ENCODE measurements at regions not wholly inside any gene's neighbourhood (a gene's known extent, or its start where the extent isn't known, plus 50 kb on each side); places are given as distances from the start of the nearest gene placed in this dataset.

DNA sequence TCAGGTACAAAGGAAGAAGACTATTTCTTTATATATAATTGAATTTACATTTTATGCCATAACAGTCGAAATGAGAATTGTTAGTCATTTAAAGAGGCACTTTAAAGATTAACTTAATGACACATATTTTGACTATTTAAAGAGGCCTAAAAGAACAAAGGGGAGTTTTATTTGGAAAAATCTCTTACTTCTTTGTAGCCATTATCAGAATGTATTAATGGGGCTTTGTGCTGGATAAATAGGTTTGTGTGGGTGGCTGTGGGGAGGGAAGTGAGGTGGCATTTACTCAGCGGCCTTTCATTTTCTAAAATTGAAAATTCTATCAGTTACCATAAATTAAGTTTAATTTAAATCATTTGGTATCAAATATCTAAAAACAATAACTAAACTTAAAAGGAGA is 462.2 kb upstream of the CXADR start:
- Histone ChIP-seq H3K36me3 (ENCODE audit: control insufficient read depth in 4 of 4, insufficient read depth in 4 of 4, low read length in 3 of 4) (no peaks in the 10 kb centered on the region), H3K4me1 (ENCODE audit: control extremely low read depth in 1 of 4, control insufficient read depth in 4 of 4, insufficient read depth in 4 of 4, low read length in 3 of 4) (no peaks in the 10 kb centered on the region), H3K27me3 (replicated peaks in 2 of 5; ENCODE audit: control insufficient read depth in 4 of 5, insufficient read depth in 5 of 5, low read length in 4 of 5) (no peaks in the 10 kb centered on the region), H3K4me3 (ENCODE audit: control insufficient read depth in 1 of 7, extremely low read depth in 1 of 7, insufficient read depth in 4 of 7, low read depth in 2 of 7, low read length in 6 of 7) (no peak overlapping the region), H3K9me3 (ENCODE audit: control extremely low read depth in 1 of 5, control insufficient read depth in 4 of 5, insufficient read depth in 2 of 5, low read depth in 1 of 5, low read length in 4 of 5) (peaks cover 0 to 7% (median 0%) of the 10 kb centered on the region in 5 experiments), H3K27ac (ENCODE audit: insufficient read depth in 1 of 2, low read depth in 1 of 2, low read length in 2 of 2, poor library complexity in 1 of 2, severe bottlenecking in 2 of 2) (no peak overlapping the region)
- CTCF ChIA-PET, result no interaction called here
- POLR2A ChIA-PET, result no interaction called here
- DNase-seq, result no peak
- no CpG with 5 or more reads among the region's 2 CpGs for WGBS (ENCODE audit: insufficient coverage)

DNA sequence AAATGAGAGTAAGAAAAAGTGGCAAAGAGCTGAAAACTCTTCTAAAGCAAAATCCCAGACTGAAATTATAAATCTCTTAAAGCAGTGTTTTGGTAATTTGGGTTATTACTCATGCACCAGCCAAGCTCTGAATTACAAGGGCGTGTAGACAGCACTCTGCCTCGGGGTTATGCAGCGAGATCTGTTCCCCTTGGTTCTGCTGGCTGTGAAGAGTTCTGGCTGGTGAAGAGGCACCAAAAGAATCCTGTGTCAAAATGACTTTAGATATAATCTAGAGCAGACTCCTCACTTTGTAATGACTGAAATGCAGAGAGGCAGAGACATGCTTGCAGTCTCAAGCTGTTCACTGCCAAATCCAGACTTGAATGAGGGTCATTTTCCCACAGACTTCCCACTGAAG is 461.8 kb upstream of the CXADR start:
- WGBS (ENCODE audit: insufficient coverage), result 97% methylated on average over 3 of the region's 3 CpGs
- Histone ChIP-seq H3K4me1 (ENCODE audit: control extremely low read depth in 1 of 4, control insufficient read depth in 4 of 4, insufficient read depth in 4 of 4, low read length in 3 of 4) (no peaks in the 10 kb centered on the region), H3K27me3 (replicated peaks in 2 of 5; ENCODE audit: control insufficient read depth in 4 of 5, insufficient read depth in 5 of 5, low read length in 4 of 5) (no peaks in the 10 kb centered on the region), H3K27ac (ENCODE audit: insufficient read depth in 1 of 2, low read depth in 1 of 2, low read length in 2 of 2, poor library complexity in 1 of 2, severe bottlenecking in 2 of 2) (no peak overlapping the region), H3K36me3 (ENCODE audit: control insufficient read depth in 4 of 4, insufficient read depth in 4 of 4, low read length in 3 of 4) (no peaks in the 10 kb centered on the region), H3K9me3 (ENCODE audit: control extremely low read depth in 1 of 5, control insufficient read depth in 4 of 5, insufficient read depth in 2 of 5, low read depth in 1 of 5, low read length in 4 of 5) (peaks cover 0 to 7% (median 0%) of the 10 kb centered on the region in 5 experiments), H3K4me3 (ENCODE audit: control insufficient read depth in 1 of 7, extremely low read depth in 1 of 7, insufficient read depth in 4 of 7, low read depth in 2 of 7, low read length in 6 of 7) (no peak overlapping the region)
- ChIA-PET POLR2A (no interaction called here), CTCF (no interaction called here)
- no peak for DNase-seq

DNA sequence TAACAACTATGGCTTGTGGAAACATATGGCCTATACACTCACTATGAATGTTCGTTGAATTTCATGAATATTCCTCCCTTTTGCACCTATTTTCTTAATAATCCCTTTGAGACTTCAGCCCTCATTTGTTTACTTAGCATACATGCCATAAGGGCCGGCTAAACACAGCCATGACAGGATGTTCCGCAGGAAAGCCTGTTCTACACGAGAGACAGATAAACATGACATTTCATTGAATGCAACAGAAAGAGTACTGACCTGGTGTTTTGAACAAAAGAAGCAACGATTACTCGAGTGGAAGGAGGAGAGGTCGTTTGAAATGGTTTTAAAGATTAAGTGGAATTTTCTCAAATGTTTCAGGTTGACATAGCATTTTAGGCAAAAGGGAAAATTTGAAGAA is 459.5 kb upstream of the CXADR start:
- H3K4me3 ChIP-seq (ENCODE audit: control insufficient read depth in 1 of 7, extremely low read depth in 1 of 7, insufficient read depth in 4 of 7, low read depth in 2 of 7, low read length in 6 of 7), result no peak overlapping the region
- ChIA-PET POLR2A (no interaction called here), CTCF (no interaction called here)
- H3K27ac ChIP-seq (ENCODE audit: insufficient read depth in 1 of 2, low read depth in 1 of 2, low read length in 2 of 2, poor library complexity in 1 of 2, severe bottlenecking in 2 of 2), result no peak overlapping the region
- H3K27me3 ChIP-seq (replicated peaks in 2 of 5; ENCODE audit: control insufficient read depth in 4 of 5, insufficient read depth in 5 of 5, low read length in 4 of 5), result no peaks in the 10 kb centered on the region
- no peaks in the 10 kb centered on the region for H3K36me3 ChIP-seq (ENCODE audit: control insufficient read depth in 4 of 4, insufficient read depth in 4 of 4, low read length in 3 of 4)
- no peaks in the 10 kb centered on the region for H3K4me1 ChIP-seq (ENCODE audit: control extremely low read depth in 1 of 4, control insufficient read depth in 4 of 4, insufficient read depth in 4 of 4, low read length in 3 of 4)
- WGBS (ENCODE audit: insufficient coverage), result 50% methylated on average over 7 of the region's 7 CpGs
- peaks cover 0 to 7% (median 0%) of the 10 kb centered on the region in 5 experiments for H3K9me3 ChIP-seq (ENCODE audit: control extremely low read depth in 1 of 5, control insufficient read depth in 4 of 5, insufficient read depth in 2 of 5, low read depth in 1 of 5, low read length in 4 of 5)
- DNase-seq, result no peak

DNA sequence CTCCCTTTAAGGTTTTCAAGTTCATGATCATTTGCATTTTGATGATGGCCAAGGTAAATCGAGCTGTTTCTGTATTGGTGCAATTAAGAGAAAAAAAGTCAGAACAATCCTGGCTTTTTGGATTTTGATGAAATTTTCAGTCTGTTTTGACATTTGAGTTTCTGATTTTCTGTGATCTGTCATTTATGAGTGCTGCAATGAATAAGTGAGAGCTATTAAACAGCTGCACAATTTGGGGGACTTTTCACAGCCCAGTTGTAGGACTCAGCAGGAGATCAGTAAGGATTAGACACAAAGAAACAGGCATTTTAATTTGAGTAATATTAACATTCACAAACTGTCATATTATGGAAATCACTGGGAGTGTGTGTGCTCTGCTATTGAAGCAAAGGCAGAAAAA is 452.9 kb upstream of the CXADR start:
- no peaks in the 10 kb centered on the region for H3K36me3 ChIP-seq (ENCODE audit: control insufficient read depth in 4 of 4, insufficient read depth in 4 of 4, low read length in 3 of 4)
- no peaks in the 10 kb centered on the region for H3K27me3 ChIP-seq (replicated peaks in 2 of 5; ENCODE audit: control insufficient read depth in 4 of 5, insufficient read depth in 5 of 5, low read length in 4 of 5)
- WGBS (ENCODE audit: insufficient coverage), result no CpG with 5 or more reads among the region's 1 CpG
- H3K27ac ChIP-seq (ENCODE audit: insufficient read depth in 1 of 2, low read depth in 1 of 2, low read length in 2 of 2, poor library complexity in 1 of 2, severe bottlenecking in 2 of 2), result no peak overlapping the region
- no peak for DNase-seq
- no peaks in the 10 kb centered on the region for H3K4me1 ChIP-seq (ENCODE audit: control extremely low read depth in 1 of 4, control insufficient read depth in 4 of 4, insufficient read depth in 4 of 4, low read length in 3 of 4)
- CTCF ChIA-PET, result no interaction called here
- POLR2A ChIA-PET, result no interaction called here
- H3K9me3 ChIP-seq (ENCODE audit: control extremely low read depth in 1 of 5, control insufficient read depth in 4 of 5, insufficient read depth in 2 of 5, low read depth in 1 of 5, low read length in 4 of 5), result peaks cover 0 to 2% (median 0%) of the 10 kb centered on the region in 5 experiments
- H3K4me3 ChIP-seq (ENCODE audit: control insufficient read depth in 1 of 7, extremely low read depth in 1 of 7, insufficient read depth in 4 of 7, low read depth in 2 of 7, low read length in 6 of 7), result no peak overlapping the region

DNA sequence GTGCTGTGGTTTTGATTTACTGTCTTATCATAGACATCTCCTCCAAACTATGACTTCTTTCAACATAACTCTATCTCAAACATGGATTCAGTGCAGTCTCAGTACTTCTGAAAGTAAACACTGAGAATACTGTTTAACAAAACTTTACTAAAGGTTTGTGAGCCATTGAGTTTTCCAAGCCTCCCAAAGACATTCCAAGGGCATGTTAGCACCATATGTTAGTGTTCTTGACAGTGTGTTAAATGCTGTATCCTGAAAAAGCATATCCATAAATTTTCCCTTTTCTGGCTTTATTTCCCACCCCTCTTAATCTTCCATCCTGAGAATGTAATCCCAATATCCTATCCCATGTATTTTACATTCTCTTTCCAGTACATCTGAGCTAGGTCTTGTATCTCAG is 446.8 kb upstream of the CXADR start:
- no peaks in the 10 kb centered on the region for H3K27me3 ChIP-seq (replicated peaks in 2 of 5; ENCODE audit: control insufficient read depth in 4 of 5, insufficient read depth in 5 of 5, low read length in 4 of 5)
- no peak for DNase-seq
- ChIA-PET POLR2A (no interaction called here), CTCF (no interaction called here)
- no peaks in the 10 kb centered on the region for H3K4me1 ChIP-seq (ENCODE audit: control extremely low read depth in 1 of 4, control insufficient read depth in 4 of 4, insufficient read depth in 4 of 4, low read length in 3 of 4)
- peaks cover 0 to 2% (median 0%) of the 10 kb centered on the region in 5 experiments for H3K9me3 ChIP-seq (ENCODE audit: control extremely low read depth in 1 of 5, control insufficient read depth in 4 of 5, insufficient read depth in 2 of 5, low read depth in 1 of 5, low read length in 4 of 5)
- no peak overlapping the region for H3K4me3 ChIP-seq (ENCODE audit: control insufficient read depth in 1 of 7, extremely low read depth in 1 of 7, insufficient read depth in 4 of 7, low read depth in 2 of 7, low read length in 6 of 7)
- no peaks in the 10 kb centered on the region for H3K36me3 ChIP-seq (ENCODE audit: control insufficient read depth in 4 of 4, insufficient read depth in 4 of 4, low read length in 3 of 4)
- no peak overlapping the region for H3K27ac ChIP-seq (ENCODE audit: insufficient read depth in 1 of 2, low read depth in 1 of 2, low read length in 2 of 2, poor library complexity in 1 of 2, severe bottlenecking in 2 of 2)

DNA sequence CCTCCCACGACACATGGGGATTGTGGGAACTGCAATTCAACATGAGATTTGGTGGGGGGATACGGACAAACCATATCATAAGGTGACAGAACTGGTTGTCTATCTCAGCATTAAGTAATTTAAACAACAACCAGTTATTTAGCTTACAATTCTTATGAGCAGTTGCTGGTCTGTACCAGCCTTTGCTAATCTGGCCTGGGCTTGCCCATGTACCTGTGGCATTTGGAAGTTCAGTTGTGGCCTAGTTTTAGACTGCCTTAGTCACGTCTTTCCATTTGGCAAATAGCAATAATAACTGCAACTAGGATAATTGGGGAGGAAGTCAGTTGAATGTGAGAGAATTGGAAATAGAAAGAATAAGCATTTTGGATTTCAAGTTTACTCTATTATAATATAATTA is 441.8 kb upstream of the CXADR start:
- peaks cover 0 to 2% (median 0%) of the 10 kb centered on the region in 5 experiments for H3K27me3 ChIP-seq (replicated peaks in 2 of 5; ENCODE audit: control insufficient read depth in 4 of 5, insufficient read depth in 5 of 5, low read length in 4 of 5)
- DNase-seq, result no peak
- H3K27ac ChIP-seq (ENCODE audit: insufficient read depth in 1 of 2, low read depth in 1 of 2, low read length in 2 of 2, poor library complexity in 1 of 2, severe bottlenecking in 2 of 2), result no peak overlapping the region
- POLR2A ChIA-PET, result no interaction called here
- no peaks in the 10 kb centered on the region for H3K9me3 ChIP-seq (ENCODE audit: control extremely low read depth in 1 of 5, control insufficient read depth in 4 of 5, insufficient read depth in 2 of 5, low read depth in 1 of 5, low read length in 4 of 5)
- 60% methylated on average over 1 of the region's 3 CpGs for WGBS (ENCODE audit: insufficient coverage)
- H3K4me1 ChIP-seq (ENCODE audit: control extremely low read depth in 1 of 4, control insufficient read depth in 4 of 4, insufficient read depth in 4 of 4, low read length in 3 of 4), result no peaks in the 10 kb centered on the region
- no peak overlapping the region for H3K4me3 ChIP-seq (ENCODE audit: control insufficient read depth in 1 of 7, extremely low read depth in 1 of 7, insufficient read depth in 4 of 7, low read depth in 2 of 7, low read length in 6 of 7)
- CTCF ChIA-PET, result no interaction called here
- no peaks in the 10 kb centered on the region for H3K36me3 ChIP-seq (ENCODE audit: control insufficient read depth in 4 of 4, insufficient read depth in 4 of 4, low read length in 3 of 4)

DNA sequence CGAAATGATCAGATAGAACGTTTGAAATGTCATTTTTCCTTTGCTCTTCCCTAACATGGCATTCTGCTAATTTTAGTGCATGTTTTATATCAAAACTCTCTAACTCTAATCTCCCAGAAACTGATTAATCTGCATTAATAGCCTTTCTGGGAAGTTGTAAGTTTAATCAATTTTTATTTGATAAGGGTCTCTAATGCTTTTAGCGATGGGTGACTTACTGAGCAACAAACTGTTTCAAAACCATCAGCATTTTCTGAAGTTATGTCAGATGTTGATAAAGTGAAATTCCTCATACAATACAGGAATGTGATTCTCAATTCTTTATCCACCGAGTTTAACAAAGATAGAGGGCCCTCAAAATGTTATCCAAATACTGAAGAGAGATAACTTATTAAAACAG is 431.6 kb upstream of the CXADR start:
- Histone ChIP-seq H3K4me1 (ENCODE audit: control extremely low read depth in 1 of 4, control insufficient read depth in 4 of 4, insufficient read depth in 4 of 4, low read length in 3 of 4) (no peaks in the 10 kb centered on the region), H3K27ac (ENCODE audit: insufficient read depth in 1 of 2, low read depth in 1 of 2, low read length in 2 of 2, poor library complexity in 1 of 2, severe bottlenecking in 2 of 2) (no peak overlapping the region), H3K9me3 (ENCODE audit: control extremely low read depth in 1 of 5, control insufficient read depth in 4 of 5, insufficient read depth in 2 of 5, low read depth in 1 of 5, low read length in 4 of 5) (no peaks in the 10 kb centered on the region), H3K4me3 (ENCODE audit: control insufficient read depth in 1 of 7, extremely low read depth in 1 of 7, insufficient read depth in 4 of 7, low read depth in 2 of 7, low read length in 6 of 7) (no peak overlapping the region), H3K27me3 (replicated peaks in 2 of 5; ENCODE audit: control insufficient read depth in 4 of 5, insufficient read depth in 5 of 5, low read length in 4 of 5) (no peaks in the 10 kb centered on the region), H3K36me3 (ENCODE audit: control insufficient read depth in 4 of 4, insufficient read depth in 4 of 4, low read length in 3 of 4) (no peaks in the 10 kb centered on the region)
- CTCF ChIA-PET, result no interaction called here
- POLR2A ChIA-PET, result no interaction called here
- no peak for DNase-seq
- 70% methylated on average over 2 of the region's 4 CpGs for WGBS (ENCODE audit: insufficient coverage)
